Endodermal cell (in vitro differentiated cells): ENCODE measurements at regions not wholly inside any gene's neighbourhood (a gene's known extent, or its start where the extent isn't known, plus 50 kb on each side); places are given as distances from the start of the nearest gene placed in this dataset.
A peak's percentile ranks its signal among the peaks of the same experiment; 100 is the strongest.
"Not testable (repeated sequence)": the region's sequence is repeated elsewhere in the genome, so short reads cannot be mapped to it uniquely, and the experiment has no call there.

ENCODE experiments used
- DNase-seq: peaks from one replicate; pipeline ENCODE4 v3.0.0-alpha.2; 2017
- H3K27ac ChIP-seq: 2 replicates; pipeline ENCODE4 v1.5.1; 2013; ENCODE audit warnings: mild to moderate bottlenecking, low read depth, low read length, moderate library complexity
- H3K27me3 ChIP-seq: 2 replicates; pipeline ENCODE4 v1.6.1; 2013; ENCODE audit warnings: mild to moderate bottlenecking, low read length, moderate library complexity; ENCODE audit not compliant: insufficient read depth, control insufficient read depth, poor library complexity, severe bottlenecking
- H3K36me3 ChIP-seq: 2 replicates; pipeline ENCODE4 v1.7.0; 2013; ENCODE audit warnings: mild to moderate bottlenecking, low read length, moderate library complexity; ENCODE audit not compliant: control insufficient read depth, insufficient read depth
- H3K4me1 ChIP-seq: one replicate; pipeline ENCODE4 v1.7.0; 2013; ENCODE audit warnings: low read length; ENCODE audit not compliant: control insufficient read depth, insufficient read depth
- H3K4me3 ChIP-seq: 2 replicates; pipeline ENCODE4 v1.5.1; 2013; ENCODE audit warnings: mild to moderate bottlenecking, low read length, moderate library complexity
- H3K9ac ChIP-seq: 2 replicates; pipeline ENCODE4 v1.6.1; 2013; ENCODE audit warnings: mild to moderate bottlenecking, low read length, moderate library complexity; ENCODE audit not compliant: poor library complexity, severe bottlenecking; ENCODE audit errors: extremely low read depth
- H3K9me3 ChIP-seq: 2 replicates; pipeline ENCODE4 v1.6.1; 2013; ENCODE audit warnings: mild to moderate bottlenecking, low read length, moderate library complexity; ENCODE audit not compliant: control insufficient read depth
- H3K27ac Mint-ChIP-seq: 2 replicates; pipeline ENCODE4 v1.8.0; 2020; ENCODE audit warnings: mixed read lengths
- H3K27me3 Mint-ChIP-seq: 2 replicates; pipeline ENCODE4 v1.8.0; 2021; ENCODE audit warnings: mild to moderate bottlenecking, mixed read lengths; ENCODE audit not compliant: insufficient read depth
- H3K36me3 Mint-ChIP-seq: 2 replicates; pipeline ENCODE4 v1.8.0; 2020; ENCODE audit warnings: low read depth, mixed read lengths
- H3K4me1 Mint-ChIP-seq: 2 replicates; pipeline ENCODE4 v1.8.0; 2020; ENCODE audit warnings: mixed read lengths
- H3K4me3 Mint-ChIP-seq: 2 replicates; pipeline ENCODE4 v1.8.0; 2020; ENCODE audit warnings: mild to moderate bottlenecking, moderate library complexity, mixed read lengths
- H3K9me3 Mint-ChIP-seq: 2 replicates; pipeline ENCODE4 v1.8.0; 2020; ENCODE audit warnings: mild to moderate bottlenecking, mixed read lengths
- WGBS, 2 experiments: methylation state at CpG; one replicate each; pipeline versions ENCODE4 v1.1.5 to v1.1.7; 2013; ENCODE audit warnings: missing lambda C conversion rate in 2 of 2, mixed read lengths in 1 of 2; ENCODE audit not compliant: insufficient coverage in 1 of 2, insufficient read length in 1 of 2; 5-methylcytosine and 5-hydroxymethylcytosine counted together
- TF ChIP-seq, protein P1 (sequence below): fragments of 200-600 bp; sonication (generic); conservative IDR thresholded peaks from 2 replicates; pipeline ENCODE4 v1.5.0; 2021; ENCODE audit warnings: antibody characterized with exemption, mild to moderate bottlenecking

DNA sequence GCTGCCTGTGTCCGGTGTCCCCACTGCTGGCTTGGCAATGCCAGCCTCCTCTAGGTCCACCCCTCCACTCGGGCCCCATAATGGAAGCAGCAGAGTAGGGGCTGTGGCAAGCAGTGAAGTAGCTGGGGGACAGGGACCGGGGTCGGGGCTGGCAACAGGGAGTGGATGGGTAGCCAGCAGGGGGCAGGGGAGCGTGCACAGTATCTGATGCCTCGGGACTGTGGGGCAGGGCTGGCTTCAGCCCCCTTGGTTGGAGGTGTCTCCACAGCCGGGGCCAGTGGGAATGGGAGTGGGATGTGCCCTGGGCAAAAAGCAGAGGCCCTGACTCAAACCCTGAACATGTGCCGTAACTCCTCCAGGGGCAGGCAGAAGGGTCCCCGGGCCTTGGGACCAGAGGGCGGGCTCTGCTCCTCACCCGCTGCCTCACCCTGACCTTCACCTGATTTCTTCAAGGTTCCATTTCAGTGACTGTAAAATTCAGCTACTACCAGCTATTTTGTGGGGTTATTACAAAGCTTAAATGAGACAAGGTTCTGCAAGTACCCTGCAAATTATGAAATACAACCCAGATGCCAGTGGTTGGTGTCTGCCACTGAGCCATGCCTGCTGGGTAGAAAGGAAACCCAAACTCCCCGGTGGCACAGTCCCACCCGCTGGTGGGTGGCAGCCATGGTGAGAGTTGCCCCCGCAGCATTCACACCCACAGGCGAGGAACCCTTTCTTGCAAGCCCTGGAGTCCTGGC, 121.4 kb downstream of the LRRC37A3 start:
- H3K36me3 ChIP-seq, H3K4me1 ChIP-seq, H3K27ac ChIP-seq, H3K27ac Mint-ChIP-seq, H3K4me3 Mint-ChIP-seq, H3K27me3 ChIP-seq, H3K9me3 ChIP-seq, H3K36me3 Mint-ChIP-seq, H3K4me1 Mint-ChIP-seq, H3K9ac ChIP-seq, H3K4me3 ChIP-seq, H3K9me3 Mint-ChIP-seq, H3K27me3 Mint-ChIP-seq: not testable (repeated sequence)
- DNase-seq, result peak; percentile 79
- TF ChIP-seq, protein P1, sequence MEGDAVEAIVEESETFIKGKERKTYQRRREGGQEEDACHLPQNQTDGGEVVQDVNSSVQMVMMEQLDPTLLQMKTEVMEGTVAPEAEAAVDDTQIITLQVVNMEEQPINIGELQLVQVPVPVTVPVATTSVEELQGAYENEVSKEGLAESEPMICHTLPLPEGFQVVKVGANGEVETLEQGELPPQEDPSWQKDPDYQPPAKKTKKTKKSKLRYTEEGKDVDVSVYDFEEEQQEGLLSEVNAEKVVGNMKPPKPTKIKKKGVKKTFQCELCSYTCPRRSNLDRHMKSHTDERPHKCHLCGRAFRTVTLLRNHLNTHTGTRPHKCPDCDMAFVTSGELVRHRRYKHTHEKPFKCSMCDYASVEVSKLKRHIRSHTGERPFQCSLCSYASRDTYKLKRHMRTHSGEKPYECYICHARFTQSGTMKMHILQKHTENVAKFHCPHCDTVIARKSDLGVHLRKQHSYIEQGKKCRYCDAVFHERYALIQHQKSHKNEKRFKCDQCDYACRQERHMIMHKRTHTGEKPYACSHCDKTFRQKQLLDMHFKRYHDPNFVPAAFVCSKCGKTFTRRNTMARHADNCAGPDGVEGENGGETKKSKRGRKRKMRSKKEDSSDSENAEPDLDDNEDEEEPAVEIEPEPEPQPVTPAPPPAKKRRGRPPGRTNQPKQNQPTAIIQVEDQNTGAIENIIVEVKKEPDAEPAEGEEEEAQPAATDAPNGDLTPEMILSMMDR, result peak; percentile 57
- 83% methylated on average over 10 of the region's 15 CpGs; no CpG with 5 or more reads in 1 of the 2 experiments for WGBS, 2 experiments

DNA sequence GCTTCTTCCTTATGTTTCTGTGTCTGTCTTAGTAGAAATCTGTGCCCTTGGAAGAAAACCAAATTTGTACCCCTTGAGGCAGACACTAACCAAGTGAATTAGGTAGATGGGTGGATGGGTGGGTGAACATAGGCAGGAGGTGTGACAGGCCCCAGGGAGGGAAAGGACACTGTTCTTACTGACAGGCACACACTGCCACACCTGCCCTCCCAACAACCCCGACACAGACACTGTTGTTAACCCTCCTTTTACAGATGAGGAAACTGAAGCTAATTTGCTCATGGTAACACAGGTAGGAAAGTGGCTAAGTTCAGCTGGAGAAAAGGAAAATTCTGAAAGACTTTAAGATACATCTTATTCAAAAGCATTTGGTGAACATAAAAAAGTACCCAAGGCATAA, 123.9 kb downstream of the LRRC37A3 start:
- H3K9me3 Mint-ChIP-seq, H3K9ac ChIP-seq, H3K4me3 ChIP-seq, H3K4me3 Mint-ChIP-seq, H3K4me1 ChIP-seq, H3K27ac ChIP-seq, H3K27me3 Mint-ChIP-seq, H3K36me3 Mint-ChIP-seq, H3K9me3 ChIP-seq, H3K4me1 Mint-ChIP-seq, H3K27me3 ChIP-seq, H3K36me3 ChIP-seq, H3K27ac Mint-ChIP-seq, DNase-seq: not testable (repeated sequence)
- WGBS, 2 experiments, result no CpG with 5 or more reads among the region's 1 CpG

DNA sequence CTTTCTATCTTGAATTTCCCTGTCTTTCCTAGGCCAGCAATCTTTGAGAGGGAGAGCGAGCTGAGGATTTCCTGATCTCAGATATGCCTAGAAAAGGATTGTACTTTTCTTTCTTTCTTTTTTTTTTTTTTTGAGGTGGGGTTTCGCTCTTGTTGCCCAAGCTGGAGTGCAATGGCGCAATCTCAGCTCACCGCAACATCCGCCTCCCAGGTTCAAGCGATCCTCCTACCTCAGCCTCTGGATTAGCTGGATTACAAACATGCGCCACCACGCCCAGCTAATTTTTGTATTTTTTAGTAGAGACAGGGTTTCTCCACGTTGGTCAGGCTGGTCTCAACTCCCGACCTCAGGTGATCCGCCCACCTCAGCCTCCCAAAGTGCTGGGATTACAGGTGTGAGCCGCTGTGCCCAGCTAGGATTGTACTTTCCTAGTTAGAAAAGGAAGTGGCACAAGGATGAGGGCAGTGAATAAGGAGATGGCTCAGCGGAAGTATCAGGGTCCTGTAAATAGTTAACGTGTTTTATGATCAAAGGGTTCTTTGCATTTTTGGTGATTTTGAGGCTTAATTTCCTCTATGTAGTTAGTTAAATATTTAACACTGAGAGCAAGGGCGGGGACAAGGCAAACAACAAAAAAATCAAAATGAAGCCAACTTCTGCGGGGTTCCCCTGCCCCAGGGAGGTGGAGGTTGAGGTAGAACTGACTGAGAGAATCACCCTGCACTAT, 124.6 kb downstream of the LRRC37A3 start:
- H3K4me1 ChIP-seq, H3K9ac ChIP-seq, H3K4me1 Mint-ChIP-seq, H3K4me3 Mint-ChIP-seq, H3K9me3 Mint-ChIP-seq, H3K36me3 Mint-ChIP-seq, H3K27me3 ChIP-seq, H3K36me3 ChIP-seq, H3K27ac Mint-ChIP-seq, H3K4me3 ChIP-seq, H3K27ac ChIP-seq, H3K9me3 ChIP-seq, H3K27me3 Mint-ChIP-seq, DNase-seq: not testable (repeated sequence)
- 91 to 95% methylated on average over 6 to 12 of the region's 16 CpGs for WGBS, 2 experiments

DNA sequence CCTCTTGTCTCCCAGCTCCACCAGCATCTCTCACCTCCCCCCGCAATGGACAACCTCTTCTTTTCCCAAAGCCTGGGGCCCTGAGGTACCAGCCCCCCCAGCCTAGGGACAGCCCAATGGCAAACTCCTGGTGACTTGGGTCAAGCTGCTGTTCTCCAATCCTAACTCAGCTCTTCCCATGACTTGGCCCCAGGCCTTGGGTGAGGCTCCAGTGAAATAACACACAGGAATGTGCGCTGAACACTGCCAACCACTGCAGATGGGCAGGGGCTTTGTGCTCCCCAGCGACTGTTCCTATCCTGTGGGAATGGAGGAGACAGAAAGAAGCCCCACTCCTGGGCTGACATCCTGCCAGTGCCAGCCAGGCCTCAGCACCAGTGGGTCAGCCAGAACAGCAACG, 125.2 kb downstream of the LRRC37A3 start:
- H3K4me1 ChIP-seq, H3K4me1 Mint-ChIP-seq, H3K9me3 ChIP-seq, H3K27ac ChIP-seq, H3K36me3 ChIP-seq, H3K4me3 Mint-ChIP-seq, H3K9ac ChIP-seq, H3K4me3 ChIP-seq, H3K36me3 Mint-ChIP-seq, H3K27me3 Mint-ChIP-seq, DNase-seq, H3K27me3 ChIP-seq, H3K9me3 Mint-ChIP-seq, H3K27ac Mint-ChIP-seq: not testable (repeated sequence)
- WGBS, 2 experiments, result 94 to 100% methylated on average over 2 to 4 of the region's 4 CpGs

DNA sequence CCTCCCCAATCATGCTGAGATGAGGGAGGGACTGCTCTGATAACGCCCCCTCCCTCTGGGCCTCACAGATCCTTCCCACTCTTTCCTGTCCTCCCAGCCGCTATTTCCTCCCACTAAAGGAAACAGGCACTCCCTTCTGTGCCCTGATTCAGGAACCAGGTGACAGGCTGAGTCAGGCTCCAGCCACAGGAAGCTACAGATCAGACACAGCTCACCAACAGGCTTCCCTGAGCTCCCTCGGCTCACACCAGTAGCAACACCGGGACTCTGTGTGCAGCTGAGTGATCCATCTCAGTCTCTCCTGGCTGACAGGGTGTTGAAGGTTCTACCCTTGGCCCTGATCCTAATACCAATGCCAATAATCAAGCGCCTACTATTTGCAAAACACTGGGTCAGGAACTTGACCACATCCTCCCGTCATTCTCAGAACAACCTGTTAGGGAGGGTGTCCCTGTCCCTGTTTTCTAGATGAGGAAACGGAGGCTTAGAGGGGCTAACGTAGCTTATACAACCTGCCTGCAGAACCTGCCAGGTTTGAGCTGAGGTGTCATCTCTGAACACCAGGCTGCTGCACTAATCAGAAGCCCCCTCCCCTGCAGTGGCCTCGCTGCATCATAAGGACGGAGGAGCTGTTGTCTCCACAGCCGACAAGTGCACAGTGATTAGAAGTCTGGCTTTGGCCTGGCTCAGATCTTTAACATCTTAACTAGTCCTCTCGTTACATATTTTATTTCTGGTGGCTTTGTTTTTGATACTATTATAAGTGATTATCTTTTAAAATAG, 126.3 kb downstream of the LRRC37A3 start:
- H3K4me3 Mint-ChIP-seq, H3K27ac ChIP-seq, H3K9me3 Mint-ChIP-seq, H3K27ac Mint-ChIP-seq, H3K36me3 Mint-ChIP-seq, H3K27me3 ChIP-seq, H3K36me3 ChIP-seq, H3K9ac ChIP-seq, H3K4me1 ChIP-seq, H3K4me1 Mint-ChIP-seq, H3K9me3 ChIP-seq, H3K4me3 ChIP-seq, H3K27me3 Mint-ChIP-seq: not testable (repeated sequence)
- peak; percentile 42 for DNase-seq
- 90 to 100% methylated on average over 1 to 11 of the region's 12 CpGs for WGBS, 2 experiments

DNA sequence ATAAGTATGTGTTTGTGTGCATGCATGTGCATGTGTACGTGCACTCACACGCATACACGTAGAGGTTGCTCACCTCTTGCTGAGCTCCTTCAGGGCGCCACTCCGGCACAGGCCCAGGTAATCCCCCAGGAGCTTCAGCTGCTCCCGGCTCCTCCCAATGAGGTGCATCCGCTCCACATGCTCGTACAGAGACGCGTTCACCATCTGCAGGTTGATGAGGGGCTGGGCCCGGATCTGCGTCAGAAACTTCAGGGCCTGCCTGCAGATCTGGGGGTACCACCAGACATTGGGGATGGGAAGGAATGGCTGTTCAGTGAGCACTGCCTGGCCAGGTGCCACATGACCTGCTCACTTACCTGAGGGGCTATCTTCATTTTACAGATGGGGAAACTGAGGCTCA, 127.0 kb downstream of the LRRC37A3 start:
- H3K27ac Mint-ChIP-seq, H3K9ac ChIP-seq, DNase-seq, H3K9me3 Mint-ChIP-seq, H3K4me1 ChIP-seq, H3K27me3 Mint-ChIP-seq, H3K4me3 Mint-ChIP-seq, H3K4me1 Mint-ChIP-seq, H3K27me3 ChIP-seq, H3K27ac ChIP-seq, H3K36me3 ChIP-seq, H3K36me3 Mint-ChIP-seq, H3K4me3 ChIP-seq, H3K9me3 ChIP-seq: not testable (repeated sequence)
- WGBS, 2 experiments, result 94% methylated on average over 12 of the region's 12 CpGs; no CpG with 5 or more reads in 1 of the 2 experiments
